GM21717 (cell line): ENCODE measurements at regions not wholly inside any gene's neighbourhood (a gene's known extent, or its start where the extent isn't known, plus 50 kb on each side); places are given as distances from the start of the nearest gene placed in this dataset.

ENCODE experiments used
- ATAC-seq: cut with Tn5 transposase; IDR thresholded peaks from one replicate; pipeline ENCODE4 v1.9.1; 2021; ENCODE audit warnings: mild to moderate bottlenecking, moderate library complexity; ENCODE audit not compliant: unreplicated experiment

GRCh38 chr10:31081937-31082840 lies 50.5 kb upstream of the ZNF438 start:
- ATAC-seq: no peak

DNA sequence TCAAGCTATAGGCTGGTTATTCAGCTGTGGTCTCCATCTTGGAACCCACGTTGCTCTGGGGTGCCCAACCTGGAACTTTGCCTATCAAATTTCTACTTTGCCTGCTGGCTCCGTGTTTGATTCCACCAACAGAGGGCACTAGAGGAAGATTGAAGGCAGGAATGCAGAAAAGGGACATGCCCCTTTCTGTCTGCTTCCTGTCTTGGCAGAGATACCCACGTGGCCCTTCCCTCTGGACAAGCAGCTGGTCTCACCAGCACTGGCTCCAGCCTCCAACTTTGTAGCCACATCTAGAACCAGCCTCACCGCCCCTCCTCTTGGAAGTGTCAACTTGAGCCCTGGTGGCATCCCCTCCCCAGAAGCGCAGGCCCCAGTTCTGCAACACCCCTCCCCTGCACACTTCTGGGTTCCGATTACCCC lies 52.1 kb upstream of the ZNF438 start:
- ATAC-seq: no peak

DNA sequence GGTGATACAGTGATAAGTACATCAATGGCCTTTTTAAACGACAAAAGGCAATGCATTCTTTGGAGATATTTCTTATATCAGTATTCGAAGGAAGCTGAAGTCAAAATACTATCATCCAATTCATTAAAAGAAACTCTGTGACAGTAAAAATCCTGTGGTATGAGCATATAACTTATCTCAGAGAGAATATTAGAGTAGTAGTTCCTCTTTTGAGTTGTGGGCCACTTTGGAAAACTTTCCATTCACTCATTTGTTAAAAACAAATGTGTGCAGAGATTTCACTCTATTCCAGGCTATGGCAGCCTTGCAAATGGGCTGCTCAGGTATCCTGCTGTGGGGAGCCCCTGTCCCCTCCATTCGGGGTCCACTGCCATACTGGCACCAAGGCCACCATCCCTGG lies 55.3 kb upstream of the ZNF438 start:
- ATAC-seq: no peak

- no peak for ATAC-seq
Measured at GRCh38 chr10:31087851-31088250, 56.2 kb upstream of the ZNF438 start.

- ATAC-seq: no peak
Measured at GRCh38 chr10:31090894-31091607, 59.4 kb upstream of the ZNF438 start.

DNA sequence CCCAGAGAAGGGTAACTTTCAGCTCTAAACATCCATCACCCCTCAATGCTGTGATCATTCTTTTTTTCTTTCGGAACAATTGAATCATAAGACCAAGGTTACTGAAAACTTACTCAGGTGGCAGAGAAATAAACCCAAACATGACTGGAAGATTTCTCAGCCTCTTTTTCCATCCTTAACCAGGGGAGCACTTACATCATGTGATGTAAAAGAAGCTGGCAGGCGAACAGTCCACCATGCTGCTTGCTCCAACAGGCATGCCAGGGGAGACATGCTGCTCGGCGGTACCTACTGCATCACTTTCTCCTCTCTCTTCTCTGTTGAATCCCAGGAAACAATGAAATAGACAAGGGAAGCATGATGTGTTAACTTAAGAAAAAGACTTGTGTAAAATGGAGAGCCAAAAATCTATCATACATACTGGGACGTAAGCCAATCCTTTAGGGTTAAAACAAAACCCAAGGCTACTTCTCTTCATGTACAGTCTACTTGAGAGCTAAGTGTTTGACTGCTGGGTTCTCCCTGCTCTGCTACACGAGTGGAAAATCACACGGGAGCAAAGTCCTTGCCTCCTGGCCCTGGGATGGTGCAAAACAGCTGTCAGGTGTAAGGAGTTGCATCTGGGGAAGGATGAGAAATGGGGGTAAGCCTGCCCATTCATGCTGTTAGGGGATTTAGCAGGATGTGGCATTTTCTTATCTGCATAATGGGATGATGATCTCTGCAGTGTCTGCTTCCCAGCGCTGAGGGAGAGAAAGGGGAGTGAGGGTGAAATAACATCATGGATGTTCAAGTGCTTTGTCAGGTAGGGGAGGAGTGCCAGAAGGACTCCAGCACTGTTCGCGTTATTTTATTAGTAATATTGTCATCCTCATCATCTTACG lies 64.3 kb upstream of the ZNF438 start:
- ATAC-seq: no peak

DNA sequence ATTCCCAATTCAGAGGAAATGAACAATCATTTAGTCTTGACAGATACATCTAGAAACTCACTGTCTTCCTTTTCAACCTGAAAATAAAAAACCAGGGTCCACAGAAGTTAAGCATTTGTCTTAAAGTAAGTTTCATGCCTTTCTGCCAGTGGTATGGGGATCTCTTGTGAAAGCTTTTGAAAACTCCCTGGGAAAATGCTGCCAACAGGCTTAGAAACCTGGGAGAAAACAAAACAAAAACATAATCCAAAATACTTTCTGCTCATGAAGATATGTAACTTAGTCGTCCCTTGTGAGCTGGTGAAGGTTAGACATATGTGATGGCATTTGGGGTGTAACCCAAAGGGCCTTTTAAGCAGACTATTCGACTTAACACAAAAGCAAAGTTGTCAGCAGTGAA lies 66.4 kb upstream of the ZNF438 start:
- ATAC-seq: no peak

- no peak for ATAC-seq
Measured at GRCh38 chr10:31099094-31099493, 67.4 kb upstream of the ZNF438 start.

GRCh38 chr10:31099664-31100063 lies 68.0 kb upstream of the ZNF438 start:
- no peak for ATAC-seq

GRCh38 chr10:31100115-31100601 lies 68.5 kb upstream of the ZNF438 start:
- ATAC-seq: no peak

GRCh38 chr10:31100662-31101061 lies 69.0 kb upstream of the ZNF438 start:
- no peak for ATAC-seq

- peak; percentile 83 for ATAC-seq
Measured at GRCh38 chr10:31101123-31101522, 69.5 kb upstream of the ZNF438 start.

DNA sequence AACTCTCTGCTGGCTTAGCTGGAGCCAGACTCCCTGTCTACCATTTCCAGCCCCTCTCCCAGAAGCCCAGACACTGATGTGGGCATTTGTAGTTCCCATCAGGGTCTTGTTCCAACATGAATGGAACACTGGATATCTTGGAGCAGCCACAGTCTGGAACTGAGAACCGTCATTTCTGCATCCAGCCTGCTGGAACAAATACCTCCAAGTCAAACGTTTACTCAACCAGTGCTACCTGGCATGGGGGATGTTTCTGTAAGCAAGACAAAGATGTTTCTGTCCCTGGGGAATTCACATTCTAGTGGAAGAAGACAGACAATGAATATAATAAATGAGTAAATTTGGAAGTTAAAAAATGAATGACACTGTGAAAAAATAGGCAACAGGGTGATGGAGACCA lies 70.8 kb upstream of the ZNF438 start:
- ATAC-seq: no peak

DNA sequence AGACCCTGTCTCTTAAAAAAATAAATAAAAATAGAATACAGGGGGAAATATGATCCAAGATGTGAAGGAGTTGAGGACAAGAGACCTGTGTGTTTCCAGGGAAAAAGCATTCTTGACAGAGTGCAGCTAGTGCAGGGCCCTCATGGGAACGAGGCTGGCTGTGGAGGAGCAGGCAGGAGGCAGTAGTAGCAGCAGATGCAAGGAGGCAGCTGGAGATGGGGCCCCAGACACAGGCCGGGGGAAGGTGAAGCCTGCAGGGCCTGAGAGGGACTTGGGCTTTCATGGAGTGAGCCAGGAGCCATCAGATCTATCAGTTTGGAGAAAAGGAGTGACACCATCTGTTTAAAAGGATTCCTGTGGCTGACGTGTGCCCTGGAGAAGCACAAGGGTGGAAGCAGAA lies 71.4 kb upstream of the ZNF438 start:
- no peak for ATAC-seq

GRCh38 chr10:31112961-31113360 lies 81.3 kb upstream of the ZNF438 start:
- no peak for ATAC-seq

- no peak for ATAC-seq
Measured at GRCh38 chr10:31116226-31116625, 84.6 kb upstream of the ZNF438 start.

DNA sequence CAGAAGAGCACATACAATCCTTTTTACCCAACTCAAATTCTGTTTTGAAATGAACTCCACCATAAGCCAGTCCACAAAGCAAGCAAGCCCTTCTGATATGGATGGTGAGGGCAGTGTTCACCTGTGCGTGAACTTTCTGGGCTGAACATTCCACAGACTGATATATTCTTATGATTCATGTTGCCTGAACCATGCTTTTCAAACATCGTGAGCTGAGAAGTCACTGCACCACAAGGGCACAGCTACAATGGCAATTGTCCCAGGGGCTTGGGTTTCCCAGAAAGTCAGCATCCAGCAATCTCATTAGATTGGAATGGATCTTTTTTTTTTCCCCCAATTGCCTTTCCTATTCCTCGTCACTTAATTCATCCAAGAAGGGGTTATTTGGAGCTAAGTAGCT lies 86.9 kb upstream of the ZNF438 start:
- ATAC-seq: no peak

- no peak for ATAC-seq
Measured at GRCh38 chr10:31120392-31120791, 88.7 kb upstream of the ZNF438 start.

DNA sequence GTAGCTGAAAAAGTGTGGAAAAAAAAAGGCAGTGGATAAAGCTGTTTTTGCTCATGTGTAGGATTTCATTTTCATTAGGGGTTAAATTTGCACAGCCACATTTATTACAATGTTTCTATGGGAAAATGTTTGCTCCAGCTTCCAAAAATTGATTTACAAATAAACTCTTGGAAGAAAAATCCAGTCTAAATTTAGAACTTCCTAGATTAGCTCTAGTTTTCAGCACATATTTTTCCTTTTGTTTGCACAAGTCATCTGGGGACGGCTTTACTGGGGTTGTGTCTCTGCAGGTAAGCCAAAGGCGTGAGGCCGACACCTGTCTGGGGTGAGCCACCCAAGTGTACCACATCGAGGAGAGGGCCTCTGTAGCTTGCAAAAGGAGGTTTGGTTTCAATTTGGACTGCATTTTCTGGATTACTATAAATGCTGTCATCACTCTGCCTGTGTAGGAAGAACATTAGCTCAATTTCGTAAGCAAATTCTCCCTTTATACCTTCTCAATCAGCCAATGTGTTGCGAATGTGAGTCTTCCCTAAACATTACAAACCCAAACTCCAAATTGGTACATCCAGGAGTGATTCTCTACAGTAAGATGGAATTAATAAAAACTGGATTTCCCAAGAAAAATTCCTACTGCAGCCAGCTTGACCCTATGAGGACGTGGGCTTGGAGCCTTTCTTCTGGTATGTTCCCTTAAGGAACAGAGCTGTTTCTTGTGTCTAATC lies 89.5 kb upstream of the ZNF438 start:
- ATAC-seq: no peak
